IPS-18c (cell line): ENCODE measurements at regions not wholly inside any gene's neighbourhood (a gene's known extent, or its start where the extent isn't known, plus 50 kb on each side); places are given as distances from the start of the nearest gene placed in this dataset.
"Not testable (repeated sequence)": the region's sequence is repeated elsewhere in the genome, so short reads cannot be mapped to it uniquely, and the experiment has no call there.

Source experiments
- H3K4me3 ChIP-seq: 2 replicates; pipeline ENCODE4 v1.7.0; 2013; ENCODE audit warnings: low read depth, mild to moderate bottlenecking, low read length, moderate library complexity; ENCODE audit not compliant: insufficient read depth
- H3K9me3 ChIP-seq: one replicate; pipeline ENCODE4 v1.6.1; 2013; ENCODE audit warnings: mild to moderate bottlenecking, low read length, moderate library complexity; ENCODE audit not compliant: control insufficient read depth, insufficient read depth

GRCh38 chr4:66270356-66270755 lies 600.1 kb upstream of the EPHA5 start:
- H3K4me3 ChIP-seq, H3K9me3 ChIP-seq: not testable (repeated sequence)

DNA sequence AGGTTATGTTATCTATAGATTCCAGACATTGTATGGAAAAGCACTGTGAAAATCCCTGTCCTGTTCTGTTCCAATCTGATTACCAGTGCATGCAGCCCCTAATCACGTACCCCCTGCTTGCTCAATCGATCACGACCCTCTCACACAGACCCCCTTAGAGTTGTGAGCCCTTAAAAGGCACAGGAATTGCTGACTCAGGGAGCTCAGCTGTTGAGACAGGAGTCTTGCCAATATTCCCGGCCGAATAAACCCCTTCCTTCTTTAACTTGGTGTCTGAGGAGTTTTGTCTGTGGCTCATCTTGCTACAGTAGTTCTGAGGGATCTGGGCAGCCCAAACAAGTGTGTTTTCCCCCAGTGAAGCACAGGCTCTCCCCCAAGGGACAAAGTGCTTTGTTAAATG lies 596.3 kb upstream of the EPHA5 start:
- H3K4me3 ChIP-seq, H3K9me3 ChIP-seq: not testable (repeated sequence)

- Histone ChIP-seq H3K9me3 (no peaks in the 10 kb centered on the region), H3K4me3 (no peak overlapping the region)
Measured at GRCh38 chr4:66266035-66266434, 595.7 kb upstream of the EPHA5 start.

- H3K9me3 ChIP-seq, result no peaks in the 10 kb centered on the region
- no peak overlapping the region for H3K4me3 ChIP-seq
Measured at GRCh38 chr4:66252291-66252690, 582.0 kb upstream of the EPHA5 start.

DNA sequence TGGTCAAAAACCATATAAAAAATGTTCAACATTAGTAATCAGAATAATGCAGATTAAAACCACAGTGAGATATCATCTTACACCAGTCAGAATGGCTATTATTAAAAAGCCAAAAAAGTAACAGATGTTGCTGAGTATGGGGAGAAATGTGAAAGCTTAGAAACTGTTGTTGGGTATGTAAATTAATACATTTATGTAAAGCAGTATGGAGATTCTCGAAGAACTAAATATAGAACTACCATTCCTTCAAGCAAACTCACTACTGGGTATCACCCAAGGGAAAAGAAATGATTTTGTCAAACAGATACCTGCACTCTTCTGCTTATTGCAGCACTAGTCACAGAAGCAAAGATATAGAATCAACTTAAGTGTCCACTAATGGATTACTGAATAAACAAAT lies 576.4 kb upstream of the EPHA5 start:
- Histone ChIP-seq H3K9me3 (no peaks in the 10 kb centered on the region), H3K4me3 (no peak overlapping the region)

- Histone ChIP-seq H3K4me3 (no peak overlapping the region), H3K9me3 (no peaks in the 10 kb centered on the region)
Measured at GRCh38 chr4:66235876-66236275, 565.6 kb upstream of the EPHA5 start.

GRCh38 chr4:66229885-66230284 lies 559.6 kb upstream of the EPHA5 start:
- Histone ChIP-seq H3K9me3 (no peaks in the 10 kb centered on the region), H3K4me3 (no peak overlapping the region)

DNA sequence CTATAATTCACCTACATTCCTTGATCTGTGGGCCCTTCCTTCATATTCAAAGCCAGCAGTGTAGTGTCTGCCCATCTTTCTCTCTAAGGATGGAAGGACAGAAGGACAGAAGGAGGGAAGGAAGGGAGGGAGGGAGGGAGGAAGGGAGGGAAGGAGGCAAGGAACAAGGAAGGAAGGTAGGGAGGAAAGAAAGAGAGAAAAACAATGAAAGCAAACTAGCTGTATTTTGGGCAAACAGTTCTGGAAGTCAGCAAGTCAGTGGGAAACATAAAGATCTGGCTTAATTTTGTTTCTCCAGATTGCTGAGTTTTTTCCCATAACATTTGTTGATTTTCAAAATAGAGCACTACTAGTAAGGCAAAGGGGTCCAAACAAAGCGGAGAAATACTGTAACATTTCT lies 555.2 kb upstream of the EPHA5 start:
- Histone ChIP-seq H3K9me3 (no peaks in the 10 kb centered on the region), H3K4me3 (no peak overlapping the region)

DNA sequence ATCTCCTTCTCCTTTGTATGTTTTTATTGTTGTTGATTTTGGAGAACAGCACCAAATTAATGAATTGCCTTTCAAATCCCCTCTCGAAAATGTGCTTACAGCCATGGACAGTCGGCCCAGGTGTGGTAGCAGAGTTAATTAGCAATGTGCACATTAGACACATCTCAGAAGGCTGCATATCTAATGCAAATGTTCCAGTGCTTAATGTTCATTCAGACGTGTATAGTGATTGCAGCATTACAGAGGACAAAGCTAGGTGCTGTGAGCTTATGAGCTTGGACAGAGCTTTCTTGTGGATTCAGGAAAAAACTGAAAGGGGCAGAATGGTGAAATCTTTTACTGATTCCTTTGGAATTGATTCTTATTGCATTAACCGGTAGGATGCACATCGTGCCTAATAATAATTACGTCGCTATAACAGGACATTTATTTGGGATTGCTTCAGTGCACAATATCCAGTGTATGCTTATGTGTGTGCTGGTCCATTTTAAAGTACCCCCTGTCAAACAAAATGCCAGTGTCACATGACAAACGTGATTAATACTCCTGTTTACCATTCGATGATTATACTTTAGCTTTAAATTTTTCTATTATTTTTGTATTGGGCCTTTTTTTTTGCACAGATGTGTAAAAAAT lies 552.9 kb upstream of the EPHA5 start:
- H3K4me3 ChIP-seq, result no peak overlapping the region

DNA sequence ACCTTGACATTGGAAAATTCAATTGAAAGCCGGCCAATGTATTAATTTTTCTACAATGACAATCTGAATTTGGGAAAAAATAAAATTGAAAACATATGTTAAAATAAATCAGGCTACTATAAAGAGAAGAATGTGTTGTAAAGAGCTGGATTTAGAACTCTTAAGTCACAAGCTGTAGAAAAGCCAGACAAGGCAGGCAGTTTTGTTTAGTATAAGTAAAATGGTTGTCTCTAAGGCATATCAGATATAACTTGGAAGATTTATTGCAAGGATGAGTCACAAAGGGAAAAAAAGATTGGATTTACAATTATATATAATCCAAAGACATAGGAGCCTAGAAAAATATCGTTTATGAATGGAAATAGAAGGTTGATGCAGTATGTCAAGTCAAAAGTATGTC lies 549.1 kb upstream of the EPHA5 start:
- Histone ChIP-seq H3K9me3 (no peaks in the 10 kb centered on the region), H3K4me3 (no peak overlapping the region)

More for the DNA sequence above, 552.9 kb upstream of the EPHA5 start:
- H3K9me3 ChIP-seq, result no peaks in the 10 kb centered on the region

DNA sequence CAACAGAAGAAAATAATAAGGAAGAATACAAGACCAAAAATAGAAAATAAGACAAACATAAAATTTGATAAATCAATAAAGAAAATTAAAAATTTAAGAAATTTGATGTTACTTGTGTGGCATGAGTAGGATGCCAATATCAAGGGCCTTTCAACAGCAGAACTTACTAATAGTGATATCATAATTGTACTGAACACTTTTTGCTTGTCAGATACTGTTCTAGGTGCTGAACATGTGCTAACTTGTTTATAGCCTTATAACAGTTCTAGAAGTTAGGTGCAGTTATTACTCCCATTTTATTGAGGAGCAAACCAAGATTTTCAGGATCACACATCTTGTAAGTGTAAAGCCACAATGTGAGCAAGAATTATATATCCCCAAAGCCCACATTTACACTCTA lies 546.0 kb upstream of the EPHA5 start:
- H3K9me3 ChIP-seq, result no peaks in the 10 kb centered on the region
- no peak overlapping the region for H3K4me3 ChIP-seq

GRCh38 chr4:66212489-66212888 lies 542.2 kb upstream of the EPHA5 start:
- H3K4me3 ChIP-seq, result no peak overlapping the region
- no peaks in the 10 kb centered on the region for H3K9me3 ChIP-seq

- Histone ChIP-seq H3K4me3 (no peak overlapping the region), H3K9me3 (no peaks in the 10 kb centered on the region)
Measured at GRCh38 chr4:66204534-66205247, 534.4 kb upstream of the EPHA5 start.

- H3K4me3 ChIP-seq, result no peak overlapping the region
- no peaks in the 10 kb centered on the region for H3K9me3 ChIP-seq
Measured at GRCh38 chr4:66202870-66203269, 532.6 kb upstream of the EPHA5 start.

DNA sequence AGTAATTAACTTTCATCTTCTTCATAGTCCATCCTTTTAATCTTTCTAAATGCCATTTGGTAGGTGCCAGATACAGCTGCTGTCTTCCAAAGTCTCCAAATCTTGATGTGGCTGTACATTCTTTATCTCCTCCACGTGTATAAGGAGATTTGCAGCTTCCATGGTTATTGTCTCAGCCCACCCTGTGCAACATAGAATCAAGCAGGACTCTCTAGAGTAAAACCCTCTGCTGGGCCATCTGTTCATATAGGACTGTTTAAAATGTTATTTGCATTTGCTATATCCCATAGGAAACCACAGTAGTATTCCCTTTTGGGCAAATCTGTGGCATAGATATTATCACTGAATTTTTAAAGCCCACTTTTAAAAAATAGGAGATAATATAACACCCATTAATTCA lies 527.2 kb upstream of the EPHA5 start:
- Histone ChIP-seq H3K9me3 (no peaks in the 10 kb centered on the region), H3K4me3 (no peak overlapping the region)

GRCh38 chr4:66193487-66193886 lies 523.2 kb upstream of the EPHA5 start:
- Histone ChIP-seq H3K4me3 (no peak overlapping the region), H3K9me3 (no peaks in the 10 kb centered on the region)

DNA sequence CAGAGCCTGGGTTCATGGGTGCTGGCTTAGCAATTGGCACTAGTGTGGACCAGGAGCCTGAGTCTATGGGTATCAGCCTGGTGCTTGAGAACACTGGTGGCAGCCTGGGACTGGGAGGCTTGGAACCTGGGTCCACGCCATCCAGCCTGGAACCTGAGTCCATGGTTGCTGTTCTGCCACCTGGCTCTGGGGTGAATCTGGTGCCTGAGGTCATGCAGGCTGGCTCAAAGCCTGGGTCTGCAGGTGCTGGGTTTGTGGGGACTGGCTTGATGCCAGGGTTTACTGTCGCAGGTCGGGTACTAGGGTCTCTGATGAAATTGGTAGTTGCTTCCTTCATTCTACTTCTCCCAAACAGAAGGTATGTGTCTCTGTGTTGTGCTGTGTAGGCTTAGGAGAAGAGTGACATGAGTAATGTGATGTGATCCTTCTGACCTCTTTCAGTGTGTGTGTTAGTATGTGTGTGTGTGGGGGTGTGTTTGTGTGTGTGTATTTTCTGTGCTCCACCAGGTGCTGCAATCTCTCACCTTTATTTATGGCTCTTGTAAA lies 517.0 kb upstream of the EPHA5 start:
- Histone ChIP-seq H3K9me3 (no peaks in the 10 kb centered on the region), H3K4me3 (no peak overlapping the region)

DNA sequence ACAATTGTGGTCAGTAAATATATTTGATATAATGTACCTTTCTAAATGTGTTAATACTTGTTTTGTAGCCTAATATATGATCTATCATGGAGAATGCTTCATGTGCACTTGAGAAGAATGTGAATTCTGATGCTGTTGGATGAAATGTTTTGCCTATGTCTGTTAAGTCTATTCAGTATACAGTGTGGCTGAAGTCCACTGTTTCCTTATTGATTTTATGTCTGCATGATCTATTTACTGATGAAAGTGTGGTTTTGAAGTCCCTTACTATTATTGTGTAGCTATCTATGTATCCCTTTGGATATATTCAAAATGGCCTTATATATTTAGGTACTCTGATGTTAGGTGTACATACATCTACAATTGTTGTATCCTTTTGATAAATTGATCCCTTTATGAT lies 515.8 kb upstream of the EPHA5 start:
- no peak overlapping the region for H3K4me3 ChIP-seq

GRCh38 chr4:66182636-66183035 lies 512.3 kb upstream of the EPHA5 start:
- H3K4me3 ChIP-seq, result no peak overlapping the region
- no peaks in the 10 kb centered on the region for H3K9me3 ChIP-seq

More for the DNA sequence above, 515.8 kb upstream of the EPHA5 start:
- no peaks in the 10 kb centered on the region for H3K9me3 ChIP-seq
